Kidney epithelial cell (primary cell): ENCODE measurements at regions not wholly inside any gene's neighbourhood (a gene's known extent, or its start where the extent isn't known, plus 50 kb on each side); places are given as distances from the start of the nearest gene placed in this dataset.
"Not testable (repeated sequence)": the region's sequence is repeated elsewhere in the genome, so short reads cannot be mapped to it uniquely, and the experiment has no call there.

Source experiments
- DNase-seq: peaks from one replicate; pipeline ENCODE4 v3.0.0-alpha.2; 2010; ENCODE audit warnings: low read depth
- H3K27me3 ChIP-seq: 2 replicates; pipeline ENCODE4 v1.6.0; 2011; ENCODE audit warnings: low read length; ENCODE audit not compliant: control insufficient read depth, insufficient read depth
- H3K36me3 ChIP-seq: 2 replicates; pipeline ENCODE4 v1.5.1; 2011; ENCODE audit warnings: low read length; ENCODE audit not compliant: control insufficient read depth, insufficient read depth
- H3K4me3 ChIP-seq: 2 replicates; pipeline ENCODE4 v1.5.1; 2011; ENCODE audit warnings: low read depth, mild to moderate bottlenecking, control low read depth, low read length
- TF ChIP-seq, protein P1 (sequence below): IDR thresholded peaks from 2 replicates; pipeline ENCODE4 v1.5.1; 2011; ENCODE audit warnings: mild to moderate bottlenecking, moderate library complexity, low read length, control low read depth, inconsistent platforms; ENCODE audit not compliant: insufficient read depth, poor library complexity, severe bottlenecking

DNA sequence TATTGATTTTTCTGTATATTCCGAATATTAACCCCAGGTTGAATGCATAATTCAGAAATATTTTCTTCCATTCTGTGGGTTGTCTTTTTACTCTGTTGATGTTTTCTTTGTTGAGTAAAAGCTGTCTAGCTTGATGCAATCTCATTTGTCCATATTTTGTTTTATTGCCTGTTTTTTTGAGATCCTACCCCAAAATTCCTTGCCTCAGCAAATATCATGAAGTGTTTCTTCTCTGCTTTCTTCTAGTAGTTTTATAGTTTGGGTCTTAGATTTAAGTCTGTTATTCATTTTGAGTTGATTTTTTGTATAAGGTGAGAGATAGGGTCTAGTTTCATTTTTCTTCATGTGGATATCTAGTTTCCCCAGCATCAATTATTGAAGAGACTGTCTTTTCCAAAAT is 467.9 kb upstream of the GCFC2 start:
- TF ChIP-seq, protein P1, sequence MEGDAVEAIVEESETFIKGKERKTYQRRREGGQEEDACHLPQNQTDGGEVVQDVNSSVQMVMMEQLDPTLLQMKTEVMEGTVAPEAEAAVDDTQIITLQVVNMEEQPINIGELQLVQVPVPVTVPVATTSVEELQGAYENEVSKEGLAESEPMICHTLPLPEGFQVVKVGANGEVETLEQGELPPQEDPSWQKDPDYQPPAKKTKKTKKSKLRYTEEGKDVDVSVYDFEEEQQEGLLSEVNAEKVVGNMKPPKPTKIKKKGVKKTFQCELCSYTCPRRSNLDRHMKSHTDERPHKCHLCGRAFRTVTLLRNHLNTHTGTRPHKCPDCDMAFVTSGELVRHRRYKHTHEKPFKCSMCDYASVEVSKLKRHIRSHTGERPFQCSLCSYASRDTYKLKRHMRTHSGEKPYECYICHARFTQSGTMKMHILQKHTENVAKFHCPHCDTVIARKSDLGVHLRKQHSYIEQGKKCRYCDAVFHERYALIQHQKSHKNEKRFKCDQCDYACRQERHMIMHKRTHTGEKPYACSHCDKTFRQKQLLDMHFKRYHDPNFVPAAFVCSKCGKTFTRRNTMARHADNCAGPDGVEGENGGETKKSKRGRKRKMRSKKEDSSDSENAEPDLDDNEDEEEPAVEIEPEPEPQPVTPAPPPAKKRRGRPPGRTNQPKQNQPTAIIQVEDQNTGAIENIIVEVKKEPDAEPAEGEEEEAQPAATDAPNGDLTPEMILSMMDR = no peak
- DNase-seq = no peak
- Histone ChIP-seq H3K36me3 (no peaks in the 10 kb centered on the region), H3K4me3 (no peak overlapping the region), H3K27me3 (no peaks in the 10 kb centered on the region)

DNA sequence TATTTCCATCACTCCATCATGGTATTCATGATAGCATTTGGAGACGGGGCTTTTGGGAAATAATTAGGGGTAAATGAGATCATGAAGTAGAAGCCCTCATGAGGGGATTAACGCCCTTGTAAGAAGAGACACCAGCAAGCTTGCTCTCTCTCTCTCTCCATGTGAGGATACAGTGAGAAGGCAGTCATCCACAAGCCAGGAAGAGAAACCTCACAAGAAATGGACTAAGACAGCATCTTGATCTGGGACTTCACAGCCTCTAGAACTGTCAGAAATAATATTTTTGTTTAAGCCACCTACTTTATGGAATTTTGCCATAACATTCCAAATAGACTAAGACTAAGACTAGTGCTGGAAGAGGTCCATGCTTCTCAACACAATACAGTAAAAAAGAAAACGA is 464.6 kb upstream of the GCFC2 start:
- H3K4me3 ChIP-seq = no peak overlapping the region
- H3K36me3 ChIP-seq = no peaks in the 10 kb centered on the region
- TF ChIP-seq, protein P1 = no peak
- no peak for DNase-seq
- H3K27me3 ChIP-seq = no peaks in the 10 kb centered on the region

DNA sequence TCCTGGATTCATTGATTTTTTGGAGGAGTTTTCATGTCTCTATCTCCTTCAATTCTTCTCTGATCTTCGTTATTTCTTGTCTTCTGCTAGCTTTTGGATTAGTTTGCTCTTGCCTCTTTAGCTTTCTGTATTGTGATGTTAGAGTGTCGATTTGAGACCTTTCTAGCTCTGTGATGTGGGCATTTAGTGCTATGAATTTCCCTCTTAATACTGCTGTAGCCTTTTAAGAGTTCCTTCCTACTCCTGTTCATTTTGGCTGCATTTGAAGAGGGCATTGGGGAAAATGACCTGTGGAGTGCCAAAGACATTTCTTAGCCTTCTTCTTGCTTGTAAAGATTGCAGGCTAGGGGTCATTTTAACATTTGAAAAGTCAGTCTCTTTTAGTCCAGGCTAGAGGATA is 463.8 kb upstream of the GCFC2 start:
- H3K4me3 ChIP-seq = no peak overlapping the region
- no peaks in the 10 kb centered on the region for H3K27me3 ChIP-seq
- DNase-seq = no peak
- TF ChIP-seq, protein P1 = no peak
- H3K36me3 ChIP-seq = no peaks in the 10 kb centered on the region

DNA sequence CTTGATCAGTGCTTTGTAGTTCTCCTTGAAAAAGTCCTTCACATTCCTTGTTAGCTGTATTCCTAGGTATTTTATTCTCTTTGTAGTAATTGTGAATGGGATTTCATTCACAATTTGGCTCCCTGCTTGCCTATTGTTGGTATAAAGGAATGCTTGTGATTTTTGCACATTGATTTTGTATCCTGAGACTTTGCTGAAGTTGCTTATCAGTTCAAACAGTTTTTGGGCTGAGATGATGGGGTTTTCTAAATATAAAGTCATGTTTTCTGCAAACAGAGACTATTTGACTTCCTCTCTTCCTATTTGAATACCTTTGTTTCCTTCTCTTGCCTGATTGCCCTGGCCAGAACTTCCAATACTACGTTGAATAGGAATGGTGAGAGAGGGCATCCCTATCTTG is 462.5 kb upstream of the GCFC2 start:
- not testable (repeated sequence) for H3K27me3 ChIP-seq, DNase-seq, H3K36me3 ChIP-seq, H3K4me3 ChIP-seq

DNA sequence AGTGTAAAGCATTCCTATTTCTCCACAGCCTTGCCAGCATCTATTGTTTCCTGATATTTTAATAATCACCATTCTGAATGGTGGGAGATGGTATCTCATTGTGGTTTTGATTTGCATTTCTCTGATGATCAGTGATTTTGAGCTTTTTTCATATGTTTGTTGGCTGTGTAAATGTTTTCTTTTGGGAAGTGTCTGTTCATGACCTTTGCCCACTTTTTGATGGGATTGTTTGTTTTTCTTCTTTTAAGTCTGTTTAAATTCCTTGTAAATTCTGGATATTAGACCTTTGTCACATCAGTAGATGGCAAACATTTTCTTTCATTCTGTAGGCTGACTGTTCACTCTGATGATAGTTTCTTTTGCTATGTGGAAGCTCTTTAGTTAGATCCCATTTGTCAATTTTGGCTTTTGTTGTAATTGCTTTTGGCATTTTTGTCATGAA is 461.5 kb upstream of the GCFC2 start:
- H3K4me3 ChIP-seq, H3K36me3 ChIP-seq, H3K27me3 ChIP-seq, DNase-seq: not testable (repeated sequence)

DNA sequence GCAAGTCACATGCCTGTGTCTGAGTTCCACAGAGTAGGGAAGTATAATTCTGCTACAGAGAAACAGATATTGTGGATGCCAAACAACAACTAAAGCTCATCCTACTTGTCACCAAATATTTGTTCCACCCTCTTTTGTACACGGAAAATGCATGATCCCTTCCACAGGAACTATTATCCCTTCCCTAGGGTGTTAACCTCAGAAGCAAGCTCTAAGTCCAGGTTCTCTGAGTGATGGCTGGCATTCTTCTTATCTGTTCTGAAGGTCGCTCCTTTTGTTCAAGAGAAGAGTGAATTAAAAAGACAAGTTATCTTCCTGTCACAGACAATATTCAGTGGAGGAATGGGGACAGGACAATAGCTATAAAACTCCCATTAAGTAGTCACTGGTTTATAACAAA is 460.1 kb upstream of the GCFC2 start:
- H3K4me3 ChIP-seq = no peak overlapping the region
- TF ChIP-seq, protein P1 = no peak
- no peaks in the 10 kb centered on the region for H3K27me3 ChIP-seq
- DNase-seq = no peak
- no peaks in the 10 kb centered on the region for H3K36me3 ChIP-seq

DNA sequence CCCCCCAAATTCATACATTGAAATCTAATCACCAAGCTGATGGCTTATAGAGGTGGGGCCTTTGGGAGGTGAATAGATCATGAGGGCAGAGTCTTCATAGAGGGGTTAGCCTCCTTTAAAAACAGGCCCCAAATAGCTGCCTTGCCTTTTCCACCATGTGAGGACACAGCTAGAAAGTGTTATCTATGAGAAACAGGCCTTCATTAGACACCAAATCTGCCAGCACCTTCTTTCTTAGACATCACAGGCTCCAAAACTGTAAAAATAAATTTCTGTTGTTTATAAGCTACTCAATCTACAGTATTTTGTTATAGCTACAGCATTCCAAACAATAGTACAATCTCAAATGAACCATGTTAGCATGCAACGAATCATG is 459.3 kb upstream of the GCFC2 start:
- TF ChIP-seq, protein P1 = no peak
- DNase-seq = no peak
- no peaks in the 10 kb centered on the region for H3K27me3 ChIP-seq
- no peak overlapping the region for H3K4me3 ChIP-seq
- no peaks in the 10 kb centered on the region for H3K36me3 ChIP-seq
